ENCODE measurements at regions not wholly inside any gene's neighbourhood (a gene's known extent, or its start where the extent isn't known, plus 50 kb on each side); places are given as distances from the start of the nearest gene placed in this dataset.

DNA sequence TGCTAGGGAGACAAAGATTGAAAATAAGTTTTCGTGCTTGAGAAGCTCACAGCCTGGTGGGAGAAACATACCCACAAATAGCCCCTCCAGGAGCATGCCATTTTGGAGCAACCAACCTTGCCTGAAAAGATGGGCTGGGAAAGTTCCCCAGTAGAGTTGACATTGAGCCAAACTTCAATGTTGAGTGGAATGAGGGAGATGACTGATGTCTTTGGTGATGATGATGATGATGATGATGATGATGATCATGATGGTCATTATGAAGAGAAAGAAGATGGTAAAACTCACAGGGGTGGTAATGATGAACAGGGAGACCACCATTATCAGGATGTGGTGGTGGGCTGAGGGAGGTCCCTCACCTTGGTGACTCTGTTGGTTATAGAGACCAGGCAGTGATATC lies 50.1 kb upstream of the ADRA1D start:
- no peak for DNase-seq (ENCODE audit: extremely low read depth in 1 of 11, low read depth in 9 of 11, low spot score in 4 of 11)

Data from renal cortex interstitium (tissue), 11 donors.